Gastroesophageal sphincter (tissue), 3 donors: ENCODE measurements at regions not wholly inside any gene's neighbourhood (a gene's known extent, or its start where the extent isn't known, plus 50 kb on each side); places are given as distances from the start of the nearest gene placed in this dataset.

Experiments
- POLR2A ChIP-seq, 2 donors: fragments of 450-650 bp; IDR thresholded peaks; one replicate each; pipeline ENCODE4 v1.6.1; 2017; ENCODE audit warnings: antibody characterized with exemption in 2 of 2, mild to moderate bottlenecking in 2 of 2, moderate library complexity in 1 of 2
- TF ChIP-seq, protein P1 (sequence below), 4 experiments: fragments of 200-600 bp in 2 of 4; fragments of 450-650 bp in 2 of 4; sonication (generic) in 1 of 4; IDR thresholded peaks; one replicate each; pipeline ENCODE4 v1.5.1; 2017 to 2019; ENCODE audit warnings: antibody characterized with exemption in 4 of 4, mild to moderate bottlenecking in 2 of 4, moderate library complexity in 2 of 4

DNA sequence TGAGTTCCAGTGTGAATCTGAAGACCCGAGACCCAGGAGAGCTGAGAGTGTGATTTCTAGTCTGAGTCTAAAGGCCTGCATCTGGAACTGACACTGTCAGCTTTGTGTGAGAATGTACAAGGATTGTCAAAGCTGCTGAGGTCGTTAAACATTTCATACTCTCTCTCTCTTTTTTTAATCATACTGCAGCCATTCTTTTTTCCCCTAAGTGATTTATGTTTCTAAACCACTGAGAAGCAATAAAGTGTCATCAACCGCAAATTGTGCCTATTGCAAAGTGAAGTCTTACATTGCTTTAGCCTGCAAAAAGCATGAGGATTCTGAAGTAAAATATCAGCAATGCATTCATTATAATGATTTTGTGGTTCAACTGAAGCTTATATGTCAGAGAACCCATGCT, 106.0 kb downstream of the ASMT start:
- TF ChIP-seq, protein P1, sequence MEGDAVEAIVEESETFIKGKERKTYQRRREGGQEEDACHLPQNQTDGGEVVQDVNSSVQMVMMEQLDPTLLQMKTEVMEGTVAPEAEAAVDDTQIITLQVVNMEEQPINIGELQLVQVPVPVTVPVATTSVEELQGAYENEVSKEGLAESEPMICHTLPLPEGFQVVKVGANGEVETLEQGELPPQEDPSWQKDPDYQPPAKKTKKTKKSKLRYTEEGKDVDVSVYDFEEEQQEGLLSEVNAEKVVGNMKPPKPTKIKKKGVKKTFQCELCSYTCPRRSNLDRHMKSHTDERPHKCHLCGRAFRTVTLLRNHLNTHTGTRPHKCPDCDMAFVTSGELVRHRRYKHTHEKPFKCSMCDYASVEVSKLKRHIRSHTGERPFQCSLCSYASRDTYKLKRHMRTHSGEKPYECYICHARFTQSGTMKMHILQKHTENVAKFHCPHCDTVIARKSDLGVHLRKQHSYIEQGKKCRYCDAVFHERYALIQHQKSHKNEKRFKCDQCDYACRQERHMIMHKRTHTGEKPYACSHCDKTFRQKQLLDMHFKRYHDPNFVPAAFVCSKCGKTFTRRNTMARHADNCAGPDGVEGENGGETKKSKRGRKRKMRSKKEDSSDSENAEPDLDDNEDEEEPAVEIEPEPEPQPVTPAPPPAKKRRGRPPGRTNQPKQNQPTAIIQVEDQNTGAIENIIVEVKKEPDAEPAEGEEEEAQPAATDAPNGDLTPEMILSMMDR (IDR thresholded peaks at IDR 0.05), result no peak
- no peak for TF ChIP-seq POLR2A (IDR thresholded peaks at IDR 0.05)
